Smooth muscle cell (in vitro differentiated cells): ENCODE measurements at regions not wholly inside any gene's neighbourhood (a gene's known extent, or its start where the extent isn't known, plus 50 kb on each side); places are given as distances from the start of the nearest gene placed in this dataset.

Source experiments
- DNase-seq: peaks from one replicate; lab custom pipeline; 2025; ENCODE audit not compliant: unreplicated experiment; lab: John Stamatoyannopoulos, UW
- H2AFZ ChIP-seq: fragments of 200-600 bp; sonication (generic); 2 replicates; pipeline ENCODE4 v1.6.0; 2016; ENCODE audit warnings: antibody characterized with exemption, low read depth, mild to moderate bottlenecking
- H3F3A ChIP-seq: fragments of 200-600 bp; sonication (generic); 2 replicates; pipeline ENCODE4 v1.6.0; 2017; ENCODE audit warnings: antibody characterized with exemption, low read depth
- H3K27ac ChIP-seq: fragments of 200-600 bp; sonication (generic); 2 replicates; pipeline ENCODE4 v1.5.1; 2016; ENCODE audit warnings: low read depth, mild to moderate bottlenecking
- H3K27me3 ChIP-seq: fragments of 200-600 bp; sonication (generic); 2 replicates; pipeline ENCODE4 v1.6.1; 2016; ENCODE audit warnings: low read depth, mild to moderate bottlenecking
- H3K36me3 ChIP-seq: fragments of 200-600 bp; sonication (generic); 2 replicates; pipeline ENCODE4 v1.5.1; 2016; ENCODE audit warnings: low read depth
- H3K4me1 ChIP-seq: fragments of 200-600 bp; sonication (generic); 2 replicates; pipeline ENCODE4 v1.5.1; 2016; ENCODE audit warnings: low read depth
- H3K4me2 ChIP-seq: fragments of 200-600 bp; sonication (generic); 2 replicates; pipeline ENCODE4 v1.6.0; 2016; ENCODE audit warnings: mild to moderate bottlenecking
- H3K4me3 ChIP-seq: fragments of 200-600 bp; sonication (generic); 2 replicates; pipeline ENCODE4 v1.5.1; 2016; ENCODE audit warnings: mild to moderate bottlenecking
- H3K79me2 ChIP-seq: fragments of 200-600 bp; sonication (generic); 2 replicates; pipeline ENCODE4 v1.6.0; 2016; ENCODE audit warnings: low read depth, mild to moderate bottlenecking
- H3K9ac ChIP-seq: fragments of 200-600 bp; sonication (generic); 2 replicates; pipeline ENCODE4 v1.6.0; 2016; ENCODE audit warnings: low read depth
- H3K9me3 ChIP-seq: fragments of 200-600 bp; sonication (generic); replicated peaks from 2 replicates; pipeline ENCODE4 v1.5.1; 2016; ENCODE audit warnings: low read depth
- H4K20me1 ChIP-seq: fragments of 200-600 bp; sonication (generic); 2 replicates; pipeline ENCODE4 v1.6.0; 2016; ENCODE audit warnings: low read depth
- WGBS: methylation state at CpG from one replicate; pipeline ENCODE4 v1.1.7; 2016; ENCODE audit warnings: low lambda C conversion rate; 5-methylcytosine and 5-hydroxymethylcytosine counted together
- TF ChIP-seq, protein P1 (sequence below): fragments of 200-600 bp; sonication (generic); IDR thresholded peaks from 2 replicates; pipeline ENCODE4 v1.5.1; 2017; ENCODE audit warnings: borderline replicate concordance, mild to moderate bottlenecking, antibody characterized with exemption; ENCODE audit not compliant: insufficient read depth, poor library complexity, severe bottlenecking

DNA sequence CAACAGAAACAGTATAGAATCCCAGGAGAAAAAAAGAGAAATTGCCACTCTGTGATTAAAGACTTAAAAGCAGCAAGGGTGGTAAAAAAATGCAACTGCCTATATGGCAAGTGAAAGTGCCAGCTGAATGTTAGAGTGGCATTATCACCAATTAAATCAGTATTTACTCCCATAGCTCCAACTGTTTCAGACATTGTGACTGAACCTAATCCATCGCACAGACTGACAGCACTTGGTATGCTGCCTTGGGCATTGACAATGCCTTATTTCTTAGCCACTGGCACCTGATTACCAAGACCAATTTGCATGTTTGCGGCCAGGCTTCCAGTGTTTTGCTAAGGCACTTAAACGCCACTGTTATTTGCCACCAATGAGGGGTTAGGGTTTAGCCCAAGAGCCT, 201.9 kb upstream of the NECTIN3 start:
- H3K36me3 ChIP-seq: no peaks in the 10 kb centered on the region
- H2AFZ ChIP-seq: no peak overlapping the region
- no peaks in the 10 kb centered on the region for H3K79me2 ChIP-seq
- H3K9ac ChIP-seq: no peak overlapping the region
- no peaks in the 10 kb centered on the region for H3K27me3 ChIP-seq
- H3F3A ChIP-seq: peaks cover 1% of the 10 kb centered on the region
- H3K27ac ChIP-seq: no peak overlapping the region
- 97% methylated on average over 3 of the region's 3 CpGs for WGBS
- H3K4me2 ChIP-seq: no peak overlapping the region
- H4K20me1 ChIP-seq: peaks cover 80% of the 10 kb centered on the region
- TF ChIP-seq, protein P1, sequence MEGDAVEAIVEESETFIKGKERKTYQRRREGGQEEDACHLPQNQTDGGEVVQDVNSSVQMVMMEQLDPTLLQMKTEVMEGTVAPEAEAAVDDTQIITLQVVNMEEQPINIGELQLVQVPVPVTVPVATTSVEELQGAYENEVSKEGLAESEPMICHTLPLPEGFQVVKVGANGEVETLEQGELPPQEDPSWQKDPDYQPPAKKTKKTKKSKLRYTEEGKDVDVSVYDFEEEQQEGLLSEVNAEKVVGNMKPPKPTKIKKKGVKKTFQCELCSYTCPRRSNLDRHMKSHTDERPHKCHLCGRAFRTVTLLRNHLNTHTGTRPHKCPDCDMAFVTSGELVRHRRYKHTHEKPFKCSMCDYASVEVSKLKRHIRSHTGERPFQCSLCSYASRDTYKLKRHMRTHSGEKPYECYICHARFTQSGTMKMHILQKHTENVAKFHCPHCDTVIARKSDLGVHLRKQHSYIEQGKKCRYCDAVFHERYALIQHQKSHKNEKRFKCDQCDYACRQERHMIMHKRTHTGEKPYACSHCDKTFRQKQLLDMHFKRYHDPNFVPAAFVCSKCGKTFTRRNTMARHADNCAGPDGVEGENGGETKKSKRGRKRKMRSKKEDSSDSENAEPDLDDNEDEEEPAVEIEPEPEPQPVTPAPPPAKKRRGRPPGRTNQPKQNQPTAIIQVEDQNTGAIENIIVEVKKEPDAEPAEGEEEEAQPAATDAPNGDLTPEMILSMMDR: no peak
- no peaks in the 10 kb centered on the region for H3K4me1 ChIP-seq
- H3K4me3 ChIP-seq: no peak overlapping the region
- no peaks in the 10 kb centered on the region for H3K9me3 ChIP-seq
- no peak for DNase-seq

DNA sequence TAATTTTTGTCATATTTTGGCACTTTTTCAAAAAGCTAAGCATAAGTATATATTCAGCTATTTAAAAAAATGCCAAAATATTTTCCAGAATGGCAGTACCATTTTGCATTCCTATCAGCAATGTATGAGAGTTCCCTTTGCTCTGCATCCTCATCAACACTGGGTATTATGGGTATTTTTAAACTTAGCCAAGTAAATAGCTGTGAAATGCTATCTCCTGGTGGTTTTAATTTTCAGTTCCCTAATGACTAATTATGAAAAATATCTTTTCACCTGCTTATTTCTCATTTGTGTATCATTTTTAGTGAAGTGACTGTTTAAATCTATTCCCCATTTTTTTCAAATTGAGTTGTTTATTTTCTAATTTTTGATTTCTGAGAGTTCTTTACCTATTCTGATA, 199.7 kb upstream of the NECTIN3 start:
- Histone ChIP-seq H3K4me3 (no peak overlapping the region), H3K27me3 (no peaks in the 10 kb centered on the region), H3K36me3 (no peaks in the 10 kb centered on the region), H3K9me3 (no peaks in the 10 kb centered on the region), H3K4me2 (no peak overlapping the region), H3K27ac (peak overlapping the region; percentile 1), H3F3A (peaks cover 14% of the 10 kb centered on the region), H3K9ac (no peak overlapping the region), H4K20me1 (peaks cover 72% of the 10 kb centered on the region), H3K79me2 (no peaks in the 10 kb centered on the region), H3K4me1 (no peaks in the 10 kb centered on the region), H2AFZ (no peak overlapping the region)
- TF ChIP-seq, protein P1: no peak
- no peak for DNase-seq

DNA sequence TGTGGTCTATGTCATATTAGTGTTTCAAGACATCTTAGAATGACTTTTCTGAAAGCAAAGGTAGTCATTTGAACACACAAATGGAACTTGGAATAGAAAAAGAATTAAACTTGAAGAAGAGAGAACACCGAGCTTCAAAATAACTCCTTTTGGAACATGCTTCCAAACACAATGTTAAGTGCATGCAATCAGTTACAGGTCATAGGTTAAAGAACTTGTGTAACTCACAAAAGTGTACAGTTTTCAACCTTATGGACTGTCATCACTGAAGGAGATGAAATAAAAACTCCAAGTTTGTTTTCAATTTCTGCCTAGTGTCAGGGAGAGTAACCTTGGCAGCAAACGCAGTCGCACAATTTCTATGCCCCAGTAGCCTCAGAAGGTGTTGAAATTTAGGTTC, 192.9 kb upstream of the NECTIN3 start:
- DNase-seq: no peak
- TF ChIP-seq, protein P1: no peak
- Histone ChIP-seq H3K79me2 (peaks cover 7% of the 10 kb centered on the region), H2AFZ (no peak overlapping the region), H3K4me3 (no peak overlapping the region), H3K4me1 (no peaks in the 10 kb centered on the region), H3K9ac (no peak overlapping the region), H3F3A (peaks cover 59% of the 10 kb centered on the region), H3K4me2 (no peak overlapping the region), H4K20me1 (peaks cover 83% of the 10 kb centered on the region), H3K27me3 (no peaks in the 10 kb centered on the region), H3K9me3 (no peaks in the 10 kb centered on the region), H3K27ac (peak overlapping the region; percentile 61), H3K36me3 (peaks cover 3% of the 10 kb centered on the region)
- 75% methylated on average over 3 of the region's 3 CpGs for WGBS

DNA sequence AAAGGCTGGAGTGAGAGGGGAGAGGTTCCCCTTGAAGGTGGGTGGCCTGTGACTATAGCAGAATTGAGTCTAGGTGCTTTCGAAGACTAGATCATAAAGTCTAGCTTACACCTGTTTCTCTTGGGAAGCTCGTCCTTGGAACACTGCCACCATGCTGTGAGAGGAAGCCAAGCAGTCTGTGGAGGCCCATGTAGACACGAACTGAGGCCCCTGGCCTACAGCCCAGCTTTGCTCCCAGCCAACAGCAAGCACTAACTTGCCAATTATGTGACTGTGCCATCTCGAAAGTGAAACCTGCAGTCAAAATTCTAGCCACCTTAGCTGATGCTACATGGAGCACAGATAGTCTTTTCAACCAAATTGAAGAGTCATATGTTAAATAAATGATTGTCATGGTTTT, 190.5 kb upstream of the NECTIN3 start:
- H4K20me1 ChIP-seq: peaks cover 94% of the 10 kb centered on the region
- DNase-seq: no peak
- H3K36me3 ChIP-seq: peaks cover 17% of the 10 kb centered on the region
- H3K79me2 ChIP-seq: peaks cover 25% of the 10 kb centered on the region
- 85% methylated on average over 4 of the region's 4 CpGs for WGBS
- H3F3A ChIP-seq: peaks cover 59% of the 10 kb centered on the region
- no peak overlapping the region for H2AFZ ChIP-seq
- peaks cover 3% of the 10 kb centered on the region for H3K4me1 ChIP-seq
- no peaks in the 10 kb centered on the region for H3K27me3 ChIP-seq
- no peaks in the 10 kb centered on the region for H3K9me3 ChIP-seq
- no peak overlapping the region for H3K4me2 ChIP-seq
- TF ChIP-seq, protein P1: no peak
- no peak overlapping the region for H3K9ac ChIP-seq
- H3K27ac ChIP-seq: peak overlapping the region; percentile 61
- H3K4me3 ChIP-seq: no peak overlapping the region
